KBM-7 (cell line): ENCODE measurements at regions not wholly inside any gene's neighbourhood (a gene's known extent, or its start where the extent isn't known, plus 50 kb on each side); places are given as distances from the start of the nearest gene placed in this dataset.

Source experiments
- DNase-seq: peaks from one replicate; pipeline ENCODE4 v3.0.0-alpha.2; 2015
- in situ Hi-C: fragments of 300-500 bp; cut with MboI; formaldehyde crosslinking; loops from 2 replicates; pipeline ENCODE4 v1.14.3; 2020; ENCODE audit warnings: low sequenced_read_pairs, low pct_unique_long_range_greater_than_20kb, mixed read lengths

GRCh38 chr4:3656416-3657356, 109.5 kb upstream of the ADRA2C start:
- in situ Hi-C loops, result no loop called here

GRCh38 chr4:3655963-3656362, 110.2 kb upstream of the ADRA2C start:
- in situ Hi-C loops, result no loop called here
- no peak for DNase-seq

More at GRCh38 chr4:3656416-3657356, 109.5 kb upstream of the ADRA2C start:
- DNase-seq, result no peak

DNA sequence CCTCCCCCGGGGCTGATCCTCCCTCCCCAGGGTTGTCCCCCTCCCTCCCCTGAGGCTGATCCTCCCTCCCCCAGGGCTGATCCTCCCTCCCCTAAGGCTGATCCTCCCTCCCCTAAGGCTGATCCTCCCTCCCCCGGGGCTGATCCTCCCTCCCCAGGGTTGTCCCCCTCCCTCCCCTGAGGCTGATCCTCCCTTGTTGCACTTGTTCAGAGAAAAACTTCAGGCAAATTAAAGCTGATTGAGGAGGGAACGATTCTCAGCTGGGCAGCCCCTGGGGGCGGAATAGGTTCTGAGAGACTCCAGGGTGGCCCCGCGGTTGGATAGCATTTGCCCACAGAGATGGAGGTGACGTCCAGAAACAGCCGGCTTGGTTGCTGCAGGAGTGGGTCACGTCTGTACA, 110.7 kb upstream of the ADRA2C start:
- in situ Hi-C loops, result no loop called here
- DNase-seq, result no peak

- in situ Hi-C loops, result no loop called here
- no peak for DNase-seq
Observed at GRCh38 chr4:3654036-3654807, 112.0 kb upstream of the ADRA2C start.

DNA sequence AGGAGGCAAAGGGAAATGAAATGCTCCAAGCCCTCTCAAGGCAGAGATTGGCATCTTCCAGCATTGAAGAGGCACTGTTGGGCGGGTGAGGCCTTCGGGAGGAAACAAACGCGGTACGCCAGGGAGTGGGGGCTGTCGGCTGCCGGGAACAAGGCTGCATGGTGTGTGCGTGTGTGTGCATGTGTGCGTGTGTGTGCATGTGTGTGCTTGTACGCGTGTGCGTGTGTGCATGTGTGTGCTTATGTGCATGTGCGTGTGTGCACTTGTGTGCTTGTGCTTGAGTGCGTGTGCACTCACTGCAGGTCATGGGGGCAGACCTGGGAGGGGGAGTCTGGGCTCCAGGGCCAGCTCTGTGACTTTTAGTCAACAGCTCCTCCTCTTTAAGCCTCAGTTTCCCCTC, 113.6 kb upstream of the ADRA2C start:
- DNase-seq, result no peak
- in situ Hi-C loops, result no loop called here

- no peak for DNase-seq
- in situ Hi-C loops, result no loop called here
Observed at GRCh38 chr4:3651267-3651845, 114.8 kb upstream of the ADRA2C start.

GRCh38 chr4:3649491-3649890, 116.7 kb upstream of the ADRA2C start:
- DNase-seq, result no peak
- in situ Hi-C loops, result no loop called here

DNA sequence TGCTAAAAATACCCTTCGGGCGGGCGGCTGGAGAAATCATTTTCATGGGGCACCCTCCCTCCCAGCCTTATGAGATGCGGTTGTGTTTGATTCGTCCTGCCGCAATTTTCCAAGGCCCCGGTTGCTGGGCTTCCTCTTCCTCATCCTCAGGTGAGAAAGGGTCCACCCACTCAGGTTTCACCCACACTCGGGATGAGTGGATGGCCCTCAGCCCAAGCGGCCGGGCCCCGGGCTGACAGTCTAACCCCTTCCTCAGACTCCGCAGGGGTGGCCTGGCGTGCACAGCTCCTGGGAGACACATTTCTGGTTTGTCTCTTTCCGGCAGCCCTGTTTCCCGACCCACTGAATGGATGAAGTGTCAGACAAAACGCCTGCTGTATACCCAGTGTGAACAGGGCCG, 116.5 kb upstream of the LRPAP1 start:
- no peak for DNase-seq
- in situ Hi-C loops, result no loop called here

DNA sequence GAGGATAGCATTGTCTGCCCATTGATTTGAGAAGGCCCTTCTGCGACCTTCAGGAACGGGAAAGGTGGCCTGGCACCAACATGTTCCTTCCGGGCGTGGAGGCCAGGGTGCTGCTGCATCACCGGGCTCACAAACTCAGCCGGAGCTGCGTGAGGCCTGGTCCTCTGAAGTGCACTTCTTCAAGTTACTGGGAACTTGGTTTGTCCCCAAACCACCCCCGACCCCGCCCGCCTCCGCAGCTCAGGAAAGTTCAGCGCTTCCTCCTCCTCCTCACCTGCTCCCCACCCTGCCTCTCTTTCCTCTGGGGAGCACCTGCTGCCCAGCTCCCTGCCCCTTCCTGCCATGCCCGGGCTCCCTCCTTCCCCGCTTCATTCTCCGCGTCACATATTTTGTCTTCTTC, 116.0 kb upstream of the LRPAP1 start:
- in situ Hi-C loops, result no loop called here
- no peak for DNase-seq

- DNase-seq, result no peak
- in situ Hi-C loops, result no loop called here
Observed at GRCh38 chr4:3647421-3647820, 115.2 kb upstream of the LRPAP1 start.

DNA sequence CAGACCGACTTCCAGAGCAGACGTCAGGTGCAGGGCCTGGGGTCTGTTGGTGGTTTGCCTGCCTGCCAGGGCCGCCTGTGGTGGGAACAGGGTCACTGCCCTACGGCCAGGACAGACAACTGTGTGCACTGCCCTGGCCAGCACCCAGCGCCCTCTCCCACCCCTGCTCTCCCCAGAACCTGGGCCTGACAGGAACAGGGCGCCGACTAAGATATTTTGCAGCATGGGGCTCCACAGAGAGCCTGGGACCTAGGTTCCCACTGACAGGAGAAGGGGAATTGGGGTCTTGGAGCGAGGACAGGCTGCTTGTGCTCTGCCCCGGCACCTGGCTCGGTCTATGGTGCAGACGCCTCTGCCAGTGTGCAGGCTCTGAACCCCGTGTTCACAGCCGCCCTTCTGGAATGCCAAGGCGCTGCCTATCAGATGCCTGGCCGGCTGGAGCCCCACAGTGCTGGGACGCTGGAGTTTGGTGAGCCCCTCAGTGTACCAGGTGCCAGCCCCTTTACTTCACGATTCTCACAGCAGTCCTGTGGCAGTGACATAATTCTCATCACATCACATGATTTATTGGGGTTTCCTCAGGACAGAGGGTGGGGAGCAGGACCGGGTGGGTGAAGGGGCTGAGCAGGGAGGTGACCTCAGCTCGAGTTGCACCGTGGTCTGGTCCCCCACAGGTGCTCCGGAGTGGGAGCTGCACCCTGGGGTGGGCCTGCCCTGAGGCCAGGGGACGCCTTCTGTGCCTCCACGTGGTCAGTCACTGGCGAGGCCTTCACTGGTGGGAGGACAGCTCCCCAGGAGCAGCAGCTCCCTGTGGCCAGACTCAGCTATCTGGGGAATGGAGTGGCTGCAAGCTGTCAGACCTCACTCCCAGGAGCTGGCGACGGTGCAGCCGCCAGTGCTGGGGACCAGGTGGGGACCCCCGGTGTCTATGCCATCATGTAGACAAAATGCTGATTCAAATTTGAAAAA, 113.8 kb upstream of the LRPAP1 start:
- no peak for DNase-seq
- in situ Hi-C loops, result no loop called here

GRCh38 chr4:3644849-3645627, 112.8 kb upstream of the LRPAP1 start:
- in situ Hi-C loops, result no loop called here
- no peak for DNase-seq

- no peak for DNase-seq
- in situ Hi-C loops, result no loop called here
Observed at GRCh38 chr4:3643518-3644433, 111.6 kb upstream of the LRPAP1 start.

- DNase-seq, result no peak
- in situ Hi-C loops, result no loop called here
Observed at GRCh38 chr4:3642806-3643517, 110.7 kb upstream of the LRPAP1 start.

DNA sequence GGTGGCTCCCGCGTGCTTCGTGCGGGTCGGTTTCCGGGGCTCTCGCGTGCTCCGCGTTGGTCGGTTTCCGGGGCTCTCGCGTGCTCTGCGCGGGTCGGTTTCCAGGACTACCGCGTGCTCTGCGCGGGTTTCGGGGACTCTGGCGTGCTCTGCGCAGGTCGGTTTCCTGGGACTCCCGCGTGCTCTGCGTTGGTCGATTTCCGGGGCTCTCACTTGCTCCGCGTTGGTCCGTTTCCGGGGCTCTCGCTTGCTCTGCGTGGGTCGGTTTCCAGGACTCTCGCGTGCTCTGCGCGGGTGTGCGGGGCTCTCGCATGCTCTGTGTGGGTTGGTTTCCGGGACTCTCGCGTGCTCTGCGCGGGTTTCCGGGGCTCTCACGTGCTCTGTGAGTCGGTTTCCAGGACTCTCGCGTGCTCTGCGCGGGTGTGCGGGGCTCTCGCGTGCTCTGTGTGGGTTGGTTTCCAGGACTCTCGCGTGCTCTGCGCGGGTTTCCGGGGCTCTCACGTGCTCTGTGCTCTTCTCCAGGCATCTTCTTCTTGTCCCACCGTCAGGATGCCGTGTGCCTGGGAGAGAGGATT, 109.9 kb upstream of the LRPAP1 start:
- DNase-seq, result no peak
- in situ Hi-C loops, result no loop called here

GRCh38 chr4:3641501-3641900, 109.3 kb upstream of the LRPAP1 start:
- DNase-seq, result no peak
- in situ Hi-C loops, result no loop called here
